K562 (cell line): ENCODE measurements at regions not wholly inside any gene's neighbourhood (a gene's known extent, or its start where the extent isn't known, plus 50 kb on each side); places are given as distances from the start of the nearest gene placed in this dataset.

Source experiments
- ATF7 ChIP-seq: fragments of 450-650 bp; IDR thresholded peaks from 2 replicates; pipeline ENCODE4 v1.7.1; 2014; ENCODE audit warnings: mild to moderate bottlenecking, moderate library complexity
- MAFK ChIP-seq: IDR thresholded peaks from 2 replicates; pipeline ENCODE4 v1.6.1; 2011; ENCODE audit warnings: low read length, improper control_type of control experiment
- NCOA4 ChIP-seq: fragments of 450-650 bp; IDR thresholded peaks from 2 replicates; pipeline ENCODE4 v1.6.1; 2018; ENCODE audit warnings: mild to moderate bottlenecking; ENCODE audit not compliant: partially characterized antibody
- POLR2H ChIP-seq: IDR thresholded peaks from 2 replicates; pipeline ENCODE4 v1.6.1; 2016; ENCODE audit warnings: missing genetic modification characterization, low read depth, mild to moderate bottlenecking, control low read depth, missing compliant biosample characterization, moderate library complexity
- WHSC1 ChIP-seq: IDR thresholded peaks from one replicate; pipeline ENCODE4 v1.6.1; 2012; ENCODE audit warnings: low read length, control low read depth, inconsistent platforms
- ZKSCAN3 ChIP-seq: fragments of 250-450 bp; sonication (Bioruptor Pico); IDR thresholded peaks from 2 replicates; pipeline ENCODE4 v1.4.0; 2020
- ZNF133 ChIP-seq: fragments of 250-450 bp; sonication (Bioruptor Pico); IDR thresholded peaks from 2 replicates; pipeline ENCODE4 v1.4.0; 2020; ENCODE audit warnings: mild to moderate bottlenecking
- ZNF384 ChIP-seq: IDR thresholded peaks from 2 replicates; pipeline ENCODE4 v1.6.1; 2012; ENCODE audit warnings: low read depth, low read length, improper control_type of control experiment
- ZNF699 ChIP-seq: fragments of 250-450 bp; sonication (Bioruptor Pico); IDR thresholded peaks from 2 replicates; pipeline ENCODE4 v1.8.0; 2021; ENCODE audit warnings: mild to moderate bottlenecking, moderate library complexity; ENCODE audit not compliant: insufficient replicate concordance
- ZZZ3 ChIP-seq: fragments of 450-650 bp; IDR thresholded peaks from 2 replicates; pipeline ENCODE4 v1.6.1; 2016; ENCODE audit warnings: antibody characterized with exemption, mild to moderate bottlenecking, moderate library complexity
- TF ChIP-seq, protein P1 (sequence below): fragments of 250-450 bp; sonication (Bioruptor Pico); IDR thresholded peaks from 2 replicates; pipeline ENCODE4 v1.4.0; 2020
- TF ChIP-seq, protein P2 (sequence below): sonication (generic); formaldehyde crosslinking; IDR thresholded peaks from 2 replicates; pipeline ENCODE4 v1.8.0; 2022; ENCODE audit warnings: missing genetic modification reagents, mild to moderate bottlenecking, borderline replicate concordance
- TF ChIP-seq, protein P3 (sequence below): sonication (generic); formaldehyde crosslinking; IDR thresholded peaks from 2 replicates; pipeline ENCODE4 v1.8.1; 2023; ENCODE audit warnings: missing genetic modification reagents, mild to moderate bottlenecking, borderline replicate concordance

DNA sequence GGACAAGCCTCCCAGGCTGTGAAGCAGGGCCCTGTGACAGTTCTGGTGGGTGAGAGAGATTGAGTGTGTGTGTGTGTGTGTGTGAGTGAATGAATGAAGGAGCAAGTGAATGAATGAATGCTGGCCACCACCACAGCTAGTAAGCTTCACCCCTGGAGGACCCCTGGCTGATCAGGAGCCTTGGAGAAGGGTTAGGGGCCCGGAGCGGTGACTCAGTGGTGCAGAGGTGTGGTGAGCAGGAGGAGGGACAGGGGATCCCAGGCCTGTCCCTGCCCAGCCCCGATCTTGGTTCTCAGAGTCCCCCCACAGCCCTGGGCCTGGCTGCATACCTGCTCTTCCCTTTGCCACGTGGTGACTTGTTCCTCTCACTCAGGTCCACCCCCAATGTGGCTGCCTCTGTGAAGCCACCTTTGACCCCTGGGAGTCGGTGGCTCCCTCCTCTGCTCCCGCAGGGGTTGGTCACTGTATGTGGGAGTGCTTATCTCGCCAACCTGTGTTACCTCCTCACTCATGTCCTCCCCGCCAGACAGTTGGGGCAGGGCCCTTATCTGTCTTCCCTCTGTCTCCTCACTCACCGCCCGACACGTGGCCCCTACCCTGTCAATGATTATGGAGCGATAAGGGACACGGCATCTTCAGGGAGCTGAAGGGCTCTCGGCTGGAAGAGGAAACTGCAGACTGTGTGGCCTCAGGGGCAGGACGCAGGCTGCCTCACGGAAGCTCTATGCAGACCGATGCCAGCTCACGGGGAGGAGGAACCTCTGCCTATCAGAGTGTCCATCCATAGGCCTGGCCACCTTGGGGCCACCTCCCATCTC lies 99.9 kb upstream of the PITX1 start (continued):
- 0 out of 2 replicates have a peak, but pooled peaks have one; percentile 42 for TF ChIP-seq ZNF384
- no peak for TF ChIP-seq WHSC1
- TF ChIP-seq ATF7: peak; percentile 94
- 0 out of 2 replicates have a peak, but pooled peaks have one; percentile 6 for TF ChIP-seq MAFK
- TF ChIP-seq ZZZ3: no peak
- no peak for TF ChIP-seq ZNF133
- no peak for TF ChIP-seq ZKSCAN3 (CRISPR knock-in tag)
- TF ChIP-seq, protein P1, sequence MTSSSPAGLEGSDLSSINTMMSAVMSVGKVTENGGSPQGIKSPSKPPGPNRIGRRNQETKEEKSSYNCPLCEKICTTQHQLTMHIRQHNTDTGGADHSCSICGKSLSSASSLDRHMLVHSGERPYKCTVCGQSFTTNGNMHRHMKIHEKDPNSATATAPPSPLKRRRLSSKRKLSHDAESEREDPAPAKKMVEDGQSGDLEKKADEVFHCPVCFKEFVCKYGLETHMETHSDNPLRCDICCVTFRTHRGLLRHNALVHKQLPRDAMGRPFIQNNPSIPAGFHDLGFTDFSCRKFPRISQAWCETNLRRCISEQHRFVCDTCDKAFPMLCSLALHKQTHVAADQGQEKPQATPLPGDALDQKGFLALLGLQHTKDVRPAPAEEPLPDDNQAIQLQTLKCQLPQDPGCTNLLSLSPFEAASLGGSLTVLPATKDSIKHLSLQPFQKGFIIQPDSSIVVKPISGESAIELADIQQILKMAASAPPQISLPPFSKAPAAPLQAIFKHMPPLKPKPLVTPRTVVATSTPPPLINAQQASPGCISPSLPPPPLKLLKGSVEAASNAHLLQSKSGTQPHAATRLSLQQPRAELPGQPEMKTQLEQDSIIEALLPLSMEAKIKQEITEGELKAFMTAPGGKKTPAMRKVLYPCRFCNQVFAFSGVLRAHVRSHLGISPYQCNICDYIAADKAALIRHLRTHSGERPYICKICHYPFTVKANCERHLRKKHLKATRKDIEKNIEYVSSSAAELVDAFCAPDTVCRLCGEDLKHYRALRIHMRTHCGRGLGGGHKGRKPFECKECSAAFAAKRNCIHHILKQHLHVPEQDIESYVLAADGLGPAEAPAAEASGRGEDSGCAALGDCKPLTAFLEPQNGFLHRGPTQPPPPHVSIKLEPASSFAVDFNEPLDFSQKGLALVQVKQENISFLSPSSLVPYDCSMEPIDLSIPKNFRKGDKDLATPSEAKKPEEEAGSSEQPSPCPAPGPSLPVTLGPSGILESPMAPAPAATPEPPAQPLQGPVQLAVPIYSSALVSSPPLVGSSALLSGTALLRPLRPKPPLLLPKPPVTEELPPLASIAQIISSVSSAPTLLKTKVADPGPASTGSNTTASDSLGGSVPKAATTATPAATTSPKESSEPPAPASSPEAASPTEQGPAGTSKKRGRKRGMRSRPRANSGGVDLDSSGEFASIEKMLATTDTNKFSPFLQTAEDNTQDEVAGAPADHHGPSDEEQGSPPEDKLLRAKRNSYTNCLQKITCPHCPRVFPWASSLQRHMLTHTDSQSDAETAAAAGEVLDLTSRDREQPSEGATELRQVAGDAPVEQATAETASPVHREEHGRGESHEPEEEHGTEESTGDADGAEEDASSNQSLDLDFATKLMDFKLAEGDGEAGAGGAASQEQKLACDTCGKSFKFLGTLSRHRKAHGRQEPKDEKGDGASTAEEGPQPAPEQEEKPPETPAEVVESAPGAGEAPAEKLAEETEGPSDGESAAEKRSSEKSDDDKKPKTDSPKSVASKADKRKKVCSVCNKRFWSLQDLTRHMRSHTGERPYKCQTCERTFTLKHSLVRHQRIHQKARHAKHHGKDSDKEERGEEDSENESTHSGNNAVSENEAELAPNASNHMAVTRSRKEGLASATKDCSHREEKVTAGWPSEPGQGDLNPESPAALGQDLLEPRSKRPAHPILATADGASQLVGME (CRISPR knock-in tag): no peak
- TF ChIP-seq, protein P2, sequence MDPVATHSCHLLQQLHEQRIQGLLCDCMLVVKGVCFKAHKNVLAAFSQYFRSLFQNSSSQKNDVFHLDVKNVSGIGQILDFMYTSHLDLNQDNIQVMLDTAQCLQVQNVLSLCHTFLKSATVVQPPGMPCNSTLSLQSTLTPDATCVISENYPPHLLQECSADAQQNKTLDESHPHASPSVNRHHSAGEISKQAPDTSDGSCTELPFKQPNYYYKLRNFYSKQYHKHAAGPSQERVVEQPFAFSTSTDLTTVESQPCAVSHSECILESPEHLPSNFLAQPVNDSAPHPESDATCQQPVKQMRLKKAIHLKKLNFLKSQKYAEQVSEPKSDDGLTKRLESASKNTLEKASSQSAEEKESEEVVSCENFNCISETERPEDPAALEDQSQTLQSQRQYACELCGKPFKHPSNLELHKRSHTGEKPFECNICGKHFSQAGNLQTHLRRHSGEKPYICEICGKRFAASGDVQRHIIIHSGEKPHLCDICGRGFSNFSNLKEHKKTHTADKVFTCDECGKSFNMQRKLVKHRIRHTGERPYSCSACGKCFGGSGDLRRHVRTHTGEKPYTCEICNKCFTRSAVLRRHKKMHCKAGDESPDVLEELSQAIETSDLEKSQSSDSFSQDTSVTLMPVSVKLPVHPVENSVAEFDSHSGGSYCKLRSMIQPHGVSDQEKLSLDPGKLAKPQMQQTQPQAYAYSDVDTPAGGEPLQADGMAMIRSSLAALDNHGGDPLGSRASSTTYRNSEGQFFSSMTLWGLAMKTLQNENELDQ (CRISPR knock-in tag): no peak
- TF ChIP-seq, protein P3, sequence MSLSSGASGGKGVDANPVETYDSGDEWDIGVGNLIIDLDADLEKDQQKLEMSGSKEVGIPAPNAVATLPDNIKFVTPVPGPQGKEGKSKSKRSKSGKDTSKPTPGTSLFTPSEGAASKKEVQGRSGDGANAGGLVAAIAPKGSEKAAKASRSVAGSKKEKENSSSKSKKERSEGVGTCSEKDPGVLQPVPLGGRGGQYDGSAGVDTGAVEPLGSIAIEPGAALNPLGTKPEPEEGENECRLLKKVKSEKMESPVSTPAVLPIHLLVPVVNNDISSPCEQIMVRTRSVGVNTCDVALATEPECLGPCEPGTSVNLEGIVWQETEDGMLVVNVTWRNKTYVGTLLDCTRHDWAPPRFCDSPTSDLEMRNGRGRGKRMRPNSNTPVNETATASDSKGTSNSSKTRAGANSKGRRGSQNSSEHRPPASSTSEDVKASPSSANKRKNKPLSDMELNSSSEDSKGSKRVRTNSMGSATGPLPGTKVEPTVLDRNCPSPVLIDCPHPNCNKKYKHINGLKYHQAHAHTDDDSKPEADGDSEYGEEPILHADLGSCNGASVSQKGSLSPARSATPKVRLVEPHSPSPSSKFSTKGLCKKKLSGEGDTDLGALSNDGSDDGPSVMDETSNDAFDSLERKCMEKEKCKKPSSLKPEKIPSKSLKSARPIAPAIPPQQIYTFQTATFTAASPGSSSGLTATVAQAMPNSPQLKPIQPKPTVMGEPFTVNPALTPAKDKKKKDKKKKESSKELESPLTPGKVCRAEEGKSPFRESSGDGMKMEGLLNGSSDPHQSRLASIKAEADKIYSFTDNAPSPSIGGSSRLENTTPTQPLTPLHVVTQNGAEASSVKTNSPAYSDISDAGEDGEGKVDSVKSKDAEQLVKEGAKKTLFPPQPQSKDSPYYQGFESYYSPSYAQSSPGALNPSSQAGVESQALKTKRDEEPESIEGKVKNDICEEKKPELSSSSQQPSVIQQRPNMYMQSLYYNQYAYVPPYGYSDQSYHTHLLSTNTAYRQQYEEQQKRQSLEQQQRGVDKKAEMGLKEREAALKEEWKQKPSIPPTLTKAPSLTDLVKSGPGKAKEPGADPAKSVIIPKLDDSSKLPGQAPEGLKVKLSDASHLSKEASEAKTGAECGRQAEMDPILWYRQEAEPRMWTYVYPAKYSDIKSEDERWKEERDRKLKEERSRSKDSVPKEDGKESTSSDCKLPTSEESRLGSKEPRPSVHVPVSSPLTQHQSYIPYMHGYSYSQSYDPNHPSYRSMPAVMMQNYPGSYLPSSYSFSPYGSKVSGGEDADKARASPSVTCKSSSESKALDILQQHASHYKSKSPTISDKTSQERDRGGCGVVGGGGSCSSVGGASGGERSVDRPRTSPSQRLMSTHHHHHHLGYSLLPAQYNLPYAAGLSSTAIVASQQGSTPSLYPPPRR (CRISPR knock-in tag): peak; percentile 100
- no peak for TF ChIP-seq ZNF699 (CRISPR knock-in tag)
- peak; percentile 96 for TF ChIP-seq NCOA4
- TF ChIP-seq POLR2H: no peak
